GM10266 (cell line): ENCODE measurements at regions not wholly inside any gene's neighbourhood (a gene's known extent, or its start where the extent isn't known, plus 50 kb on each side); places are given as distances from the start of the nearest gene placed in this dataset.

ENCODE experiments used
- DNase-seq: peaks from one replicate; pipeline ENCODE4 v3.0.0; 2012; ENCODE audit errors: extremely low spot score
- CTCF ChIP-seq: IDR thresholded peaks from 2 replicates; pipeline ENCODE4 v1.5.1; 2012; ENCODE audit warnings: mild to moderate bottlenecking, low read depth; ENCODE audit not compliant: control insufficient read depth, insufficient read depth; ENCODE audit errors: missing control alignments

GRCh38 chr6:100322886-100323285 is 141.8 kb downstream of the SIM1 start:
- no peak for DNase-seq
- no peak for TF ChIP-seq CTCF

GRCh38 chr6:100320686-100321085 is 144.0 kb downstream of the SIM1 start:
- no peak for DNase-seq
- TF ChIP-seq CTCF = no peak

GRCh38 chr6:100317031-100317430 is 147.7 kb downstream of the SIM1 start:
- no peak for TF ChIP-seq CTCF
- DNase-seq = no peak

GRCh38 chr6:100314186-100314585 is 150.5 kb downstream of the SIM1 start:
- TF ChIP-seq CTCF = no peak
- DNase-seq = no peak

GRCh38 chr6:100311707-100312251 is 152.9 kb downstream of the SIM1 start:
- no peak for DNase-seq
- no peak for TF ChIP-seq CTCF

- no peak for DNase-seq
- no peak for TF ChIP-seq CTCF
Observed at GRCh38 chr6:100309174-100309573, 155.5 kb downstream of the SIM1 start.

GRCh38 chr6:100307561-100307960 is 157.2 kb downstream of the SIM1 start:
- TF ChIP-seq CTCF = no peak

More at GRCh38 chr6:100307561-100307960, 157.2 kb downstream of the SIM1 start:
- DNase-seq = no peak
